GM12878 (cell line): ENCODE measurements at regions not wholly inside any gene's neighbourhood (a gene's known extent, or its start where the extent isn't known, plus 50 kb on each side); places are given as distances from the start of the nearest gene placed in this dataset.

ENCODE experiments used
- CTCF ChIP-seq, 3 experiments: IDR thresholded peaks in 2 of 3; conservative IDR thresholded peaks in 1 of 3; 2 replicates each; pipeline ENCODE4 v1.5.1; 2011; ENCODE audit warnings: low read depth in 3 of 3, low read length in 3 of 3, mild to moderate bottlenecking in 3 of 3, control low read depth in 2 of 3, moderate library complexity in 2 of 3, inconsistent platforms in 1 of 3, mixed read lengths in 1 of 3; ENCODE audit not compliant: control insufficient read depth in 2 of 3, insufficient read depth in 1 of 3; ENCODE audit errors: extremely low read depth in 1 of 3
- EZH2 ChIP-seq: IDR thresholded peaks from 2 replicates; pipeline ENCODE4 v1.6.1; 2012; ENCODE audit warnings: low read depth, mild to moderate bottlenecking, control low read depth, inconsistent platforms, low read length, borderline replicate concordance; ENCODE audit not compliant: control insufficient read depth
- FOS ChIP-seq: IDR thresholded peaks from 3 replicates; pipeline ENCODE4 v1.6.1; 2011; ENCODE audit warnings: borderline replicate concordance; ENCODE audit not compliant: insufficient read length; ENCODE audit errors: extremely low read depth
- POLR2A ChIP-seq: IDR thresholded peaks from 2 replicates; pipeline ENCODE4 v1.6.1; 2011; ENCODE audit warnings: low read depth, mild to moderate bottlenecking, low read length
- SMC3 ChIP-seq: IDR thresholded peaks from 2 replicates; pipeline ENCODE4 v1.6.1; 2011; ENCODE audit warnings: low read length, improper control_type of control experiment, borderline replicate concordance
- TCF3 ChIP-seq: IDR thresholded peaks from 2 replicates; pipeline ENCODE4 v1.6.1; 2012; ENCODE audit warnings: low read depth, mild to moderate bottlenecking, low read length, borderline replicate concordance; ENCODE audit not compliant: insufficient read depth
- USF1 ChIP-seq: IDR thresholded peaks from 2 replicates; pipeline ENCODE4 v1.6.1; 2011; ENCODE audit warnings: borderline replicate concordance, low read depth, mild to moderate bottlenecking, moderate library complexity, mixed read lengths, low read length; ENCODE audit not compliant: insufficient read depth; ENCODE audit errors: extremely low read length
- ZNF207 ChIP-seq: fragments of 450-650 bp; IDR thresholded peaks from 2 replicates; pipeline ENCODE4 v1.6.1; 2014; ENCODE audit warnings: antibody characterized with exemption, mild to moderate bottlenecking, borderline replicate concordance

GRCh38 chr3:118692416-118692815, 342.2 kb downstream of the IGSF11 start:
- TF ChIP-seq CTCF (IDR thresholded peaks at IDR 0.05 in 2 of 3, conservative IDR thresholded peaks at IDR 0.05 in 1 of 3; ENCODE audit: control insufficient read depth in 2 of 3, extremely low read depth in 1 of 3, insufficient read depth in 1 of 3, low read depth in 3 of 3, low read length in 3 of 3) (no peak), EZH2 (no peak), SMC3 (no peak), ZNF207 (no peak), USF1 (no peak), POLR2A (no peak), FOS (no peak), TCF3 (no peak)
